HG02973 (cell line): ENCODE measurements at regions not wholly inside any gene's neighbourhood (a gene's known extent, or its start where the extent isn't known, plus 50 kb on each side); places are given as distances from the start of the nearest gene placed in this dataset.
"Not testable (repeated sequence)": the region's sequence is repeated elsewhere in the genome, so short reads cannot be mapped to it uniquely, and the experiment has no call there.

Experiments
- ATAC-seq: cut with Tn5 transposase; IDR thresholded peaks from one replicate; pipeline ENCODE4 v1.9.1; 2021; ENCODE audit warnings: moderate library complexity; ENCODE audit not compliant: unreplicated experiment

GRCh38 chr5:67605730-67606585 lies 409.4 kb upstream of the CD180 start:
- ATAC-seq: no peak

DNA sequence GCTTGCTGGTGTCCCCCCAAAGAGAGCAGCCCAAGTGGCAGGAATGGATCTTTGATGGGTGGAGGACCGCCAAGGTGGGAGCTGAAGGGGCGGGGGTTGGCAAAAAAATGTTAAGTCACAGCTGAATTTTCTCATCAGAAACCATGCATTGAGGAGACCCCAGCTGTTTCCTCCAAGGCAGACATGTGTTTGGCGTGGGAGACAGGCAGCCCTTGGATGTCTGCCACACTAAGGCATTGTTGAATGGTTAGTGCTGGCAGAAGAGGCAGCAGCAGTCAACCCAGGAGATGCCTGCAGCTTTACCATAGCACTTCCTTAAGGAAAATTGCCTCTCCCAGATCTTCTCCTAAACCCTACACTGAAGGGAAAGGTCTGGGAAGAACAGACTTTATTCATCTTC lies 394.9 kb upstream of the CD180 start:
- no peak for ATAC-seq

DNA sequence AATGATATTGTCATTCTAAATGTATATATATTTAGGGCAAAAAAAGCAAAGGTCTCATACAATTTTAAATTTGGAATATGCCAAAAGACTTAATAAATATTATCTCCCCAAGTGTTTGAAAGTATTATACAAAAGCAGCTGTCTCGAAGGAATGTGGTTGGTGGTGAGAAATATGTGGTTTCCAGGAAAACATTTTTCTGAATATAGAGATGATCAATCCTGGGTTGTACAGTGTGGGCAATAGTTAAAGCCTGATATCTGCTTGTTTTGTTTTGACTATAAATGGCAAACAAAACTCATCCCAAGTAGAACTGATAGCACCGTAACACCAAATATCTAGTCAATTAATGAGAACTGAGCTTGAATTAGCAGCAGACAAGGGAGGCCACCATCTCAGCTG lies 391.8 kb upstream of the CD180 start:
- ATAC-seq: no peak

- no peak for ATAC-seq
Measured at GRCh38 chr5:67581203-67581602, 384.6 kb upstream of the CD180 start.

DNA sequence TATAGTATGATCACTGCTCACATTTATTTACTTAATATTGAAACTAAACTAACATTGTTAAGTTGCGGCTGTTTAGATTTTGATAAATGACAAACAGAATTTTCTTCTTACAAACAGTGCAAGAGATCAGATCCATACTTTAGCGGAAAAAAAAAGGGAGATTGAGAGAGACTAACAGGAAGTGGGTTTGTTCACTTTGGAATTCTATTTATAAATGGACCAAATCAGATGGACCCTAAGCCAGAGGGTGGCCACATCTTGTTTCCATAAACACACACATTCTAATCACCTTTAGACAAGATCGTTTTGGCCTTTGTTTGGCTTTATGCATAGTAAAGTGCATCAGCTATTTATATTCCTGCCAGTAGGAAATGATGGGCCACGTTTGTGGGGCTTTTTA lies 381.4 kb upstream of the CD180 start:
- ATAC-seq: no peak

DNA sequence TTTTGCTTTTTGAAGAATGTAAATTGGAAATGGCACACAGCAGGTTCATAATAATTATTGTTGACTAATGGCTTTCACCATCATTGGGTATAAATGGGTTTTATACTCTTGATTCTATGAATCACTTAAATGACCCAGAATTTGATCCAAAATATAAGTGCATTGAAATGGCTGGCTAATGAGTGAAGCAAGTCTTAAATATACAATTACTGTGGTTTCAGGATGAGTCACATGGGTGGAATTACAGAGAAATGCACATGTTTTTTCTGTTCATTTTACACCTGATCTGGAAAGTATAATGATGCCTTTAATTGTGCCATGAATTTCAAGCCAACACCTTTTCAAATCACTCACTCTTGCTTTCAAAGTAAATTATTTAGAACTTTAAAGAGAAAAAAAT lies 380.8 kb upstream of the CD180 start:
- ATAC-seq: no peak

GRCh38 chr5:67576112-67576511 lies 379.5 kb upstream of the CD180 start:
- no peak for ATAC-seq

GRCh38 chr5:67575087-67575486 lies 378.5 kb upstream of the CD180 start:
- no peak for ATAC-seq

- no peak for ATAC-seq
Measured at GRCh38 chr5:67561151-67561932, 364.7 kb upstream of the CD180 start.

- no peak for ATAC-seq
Measured at GRCh38 chr5:67552773-67553172, 356.2 kb upstream of the CD180 start.

GRCh38 chr5:67549947-67550346 lies 353.3 kb upstream of the CD180 start:
- no peak for ATAC-seq

- no peak for ATAC-seq
Measured at GRCh38 chr5:67549296-67549618, 352.7 kb upstream of the CD180 start.

GRCh38 chr5:67548520-67549295 lies 352.1 kb upstream of the CD180 start:
- no peak for ATAC-seq

DNA sequence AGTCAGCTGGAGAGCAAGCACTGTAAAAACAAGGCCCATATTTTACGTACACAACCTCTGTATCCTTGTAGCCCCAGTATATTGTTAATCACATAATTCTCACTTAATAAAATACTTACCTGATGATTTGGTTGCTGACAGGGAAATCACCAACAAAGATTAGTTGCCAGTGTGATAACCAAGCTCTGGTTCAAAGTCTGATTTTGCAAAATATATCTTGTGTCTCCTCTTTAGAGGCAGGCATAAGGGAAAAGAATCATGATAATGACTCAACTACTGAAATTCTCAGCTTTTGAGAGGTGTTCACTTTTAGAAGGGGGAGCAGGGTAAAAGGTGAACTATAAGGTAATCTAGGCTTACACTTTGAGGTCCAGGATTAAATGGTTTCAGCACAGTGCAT lies 351.1 kb upstream of the CD180 start:
- no peak for ATAC-seq

DNA sequence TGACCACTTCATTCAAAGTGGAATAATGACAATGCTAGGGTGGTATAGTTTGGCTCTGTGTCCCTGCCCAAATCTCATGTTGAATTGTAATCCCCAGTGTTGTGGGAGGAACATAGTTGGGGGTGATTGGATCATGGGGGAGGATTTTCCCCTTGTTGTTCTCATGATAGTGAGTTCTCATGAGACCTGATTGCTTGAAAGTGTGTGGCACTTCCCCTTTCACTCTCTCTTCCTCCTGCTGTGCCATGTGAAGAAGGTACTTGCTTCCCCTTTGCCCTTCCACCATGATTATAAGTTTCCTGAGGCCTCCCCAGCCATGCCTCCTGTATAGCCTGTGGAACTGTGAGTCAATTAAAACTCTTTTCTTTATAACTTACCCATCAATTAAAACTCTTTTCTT lies 348.3 kb upstream of the CD180 start:
- ATAC-seq: not testable (repeated sequence)

DNA sequence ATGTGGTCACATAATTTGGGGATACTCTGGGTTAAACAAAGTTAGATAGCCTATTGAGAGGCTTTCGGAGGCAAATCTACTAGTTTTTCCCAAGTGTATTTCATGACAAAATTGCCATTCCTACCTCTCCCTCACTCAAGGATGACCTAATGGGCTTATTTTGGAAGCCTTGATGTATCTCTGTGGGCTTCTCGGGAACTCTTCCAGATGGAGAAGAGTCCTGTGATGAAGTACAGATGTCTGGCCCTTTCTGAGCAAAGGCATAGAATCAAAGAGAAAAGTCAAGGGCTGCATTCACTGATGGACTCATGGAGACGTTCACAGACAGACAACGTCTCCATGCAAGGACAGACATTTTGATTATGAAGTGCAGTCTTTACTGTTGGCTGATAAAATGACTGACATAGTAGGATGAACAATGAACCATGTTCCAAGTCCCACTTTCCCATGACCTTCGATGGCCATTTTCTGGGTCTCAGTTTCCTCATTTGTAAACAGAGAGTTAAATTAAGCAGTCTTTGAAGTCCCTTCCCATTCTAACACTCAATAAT lies 347.2 kb upstream of the CD180 start:
- ATAC-seq: no peak

DNA sequence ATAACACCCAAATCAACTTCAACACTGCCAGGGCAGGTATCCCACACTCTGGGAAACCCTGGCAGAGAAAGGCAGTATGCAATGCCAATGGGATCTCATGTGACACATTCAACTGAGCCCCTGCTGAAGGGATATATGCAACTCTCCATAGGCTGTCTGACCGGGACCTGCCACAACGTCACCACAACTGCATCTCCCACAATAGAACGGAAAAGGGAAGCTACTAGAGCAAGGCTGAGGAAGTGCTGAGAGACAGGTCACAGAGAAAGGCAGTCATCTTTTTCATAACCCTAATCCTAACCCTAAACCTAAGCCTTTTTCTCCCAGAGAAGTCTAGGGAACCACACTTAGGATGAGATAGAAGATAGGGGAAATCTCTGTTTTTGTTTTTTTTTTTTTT lies 345.9 kb upstream of the CD180 start:
- no peak for ATAC-seq

- ATAC-seq: no peak
Measured at GRCh38 chr5:67541875-67542274, 345.3 kb upstream of the CD180 start.

GRCh38 chr5:67538855-67539506 lies 342.4 kb upstream of the CD180 start:
- no peak for ATAC-seq

- ATAC-seq: no peak
Measured at GRCh38 chr5:67537439-67538148, 341.0 kb upstream of the CD180 start.
